DND-41 (cell line): ENCODE measurements at regions not wholly inside any gene's neighbourhood (a gene's known extent, or its start where the extent isn't known, plus 50 kb on each side); places are given as distances from the start of the nearest gene placed in this dataset.

ENCODE experiments used
- ATAC-seq: fragments of 200-7000 bp; cut with Tn5 transposase; 3 replicates; pipeline ENCODE4 v1.9.1; 2021; ENCODE audit warnings: low read depth; ENCODE audit not compliant: insufficient read depth
- DNase-seq: peaks from one replicate; pipeline ENCODE4 v3.0.0-alpha.2; 2020
- H2AFZ ChIP-seq: 2 replicates; pipeline ENCODE4 v1.6.0; 2012; ENCODE audit warnings: low read depth, low read length
- H3K27ac ChIP-seq: 2 replicates; pipeline ENCODE4 v1.5.1; 2012; ENCODE audit warnings: low read length, inconsistent platforms
- H3K27me3 ChIP-seq: fragments of 200-600 bp; sonication (generic); 2 replicates; pipeline ENCODE4 v1.6.0; 2012; ENCODE audit warnings: low read length, mild to moderate bottlenecking, inconsistent platforms; ENCODE audit not compliant: insufficient read depth, poor library complexity
- H3K36me3 ChIP-seq: 2 replicates; pipeline ENCODE4 v1.5.1; 2012; ENCODE audit warnings: low read length, inconsistent platforms; ENCODE audit not compliant: insufficient read depth
- H3K4me1 ChIP-seq: 2 replicates; pipeline ENCODE4 v1.5.1; 2012; ENCODE audit warnings: mild to moderate bottlenecking, low read length; ENCODE audit not compliant: insufficient read depth
- H3K4me2 ChIP-seq: 2 replicates; pipeline ENCODE4 v1.6.0; 2012; ENCODE audit warnings: mild to moderate bottlenecking, moderate library complexity, low read length, inconsistent platforms; ENCODE audit not compliant: insufficient read depth
- H3K4me3 ChIP-seq, 2 experiments: fragments of 200-600 bp in 1 of 2; shearing (Covaris generic) in 1 of 2; 2 replicates each; pipeline ENCODE4 v1.5.1; 2012 to 2016; ENCODE audit warnings: inconsistent platforms in 2 of 2, low read length in 2 of 2, mild to moderate bottlenecking in 2 of 2, low read depth in 1 of 2, moderate library complexity in 1 of 2
- H3K79me2 ChIP-seq: 2 replicates; pipeline ENCODE4 v1.6.0; 2012; ENCODE audit warnings: low read length, inconsistent platforms; ENCODE audit not compliant: insufficient read depth
- H3K9ac ChIP-seq: 2 replicates; pipeline ENCODE4 v1.6.0; 2012; ENCODE audit warnings: low read depth, mild to moderate bottlenecking, inconsistent platforms, low read length, moderate library complexity
- H3K9me3 ChIP-seq: 2 replicates; pipeline ENCODE4 v1.5.1; 2012; ENCODE audit warnings: low read length, moderate library complexity, mild to moderate bottlenecking, inconsistent platforms; ENCODE audit not compliant: insufficient read depth, severe bottlenecking
- H4K20me1 ChIP-seq: 2 replicates; pipeline ENCODE4 v1.6.0; 2012; ENCODE audit warnings: low read length; ENCODE audit not compliant: insufficient read depth
- CTCF ChIP-seq: IDR thresholded peaks from 2 replicates; pipeline ENCODE4 v1.5.1; 2012; ENCODE audit warnings: borderline replicate concordance, low read length, moderate library complexity, mild to moderate bottlenecking; ENCODE audit not compliant: poor library complexity, severe bottlenecking; ENCODE audit errors: extremely low read depth
- EZH2 ChIP-seq: IDR thresholded peaks from 3 replicates; pipeline ENCODE4 v1.6.1; 2012; ENCODE audit warnings: borderline replicate concordance, low read depth, mild to moderate bottlenecking, moderate library complexity, low read length, inconsistent platforms; ENCODE audit not compliant: severe bottlenecking

DNA sequence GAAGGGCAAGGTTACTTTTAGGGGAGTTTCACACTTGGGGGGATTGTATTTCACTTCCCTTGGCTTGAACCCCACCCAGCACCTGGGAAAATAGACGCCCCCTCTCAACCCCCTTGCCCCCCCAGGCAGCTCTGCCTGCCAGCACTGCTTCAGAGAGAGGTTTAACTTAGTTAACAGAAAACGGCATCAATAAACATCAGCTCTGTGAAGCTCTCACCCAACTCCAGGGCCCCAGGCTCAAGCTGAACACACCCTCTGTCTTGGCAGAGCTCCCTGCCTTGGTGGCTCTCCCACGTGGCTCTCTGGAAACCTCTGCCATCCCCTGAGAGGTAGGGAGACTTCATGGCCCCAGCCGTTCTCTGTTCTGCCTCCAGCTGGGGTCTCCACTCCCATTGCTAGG, 244.1 kb downstream of the ACKR3 start:
- Histone ChIP-seq H3K4me2 (no peak overlapping the region), H3K4me3 (no peak overlapping the region), H2AFZ (no peak overlapping the region), H3K27ac (no peak overlapping the region), H3K36me3 (no peaks in the 10 kb centered on the region), H3K9ac (no peak overlapping the region), H3K4me1 (no peaks in the 10 kb centered on the region), H3K79me2 (no peaks in the 10 kb centered on the region), H3K27me3 (peaks cover 4% of the 10 kb centered on the region), H3K9me3 (peaks cover 8% of the 10 kb centered on the region), H4K20me1 (no peaks in the 10 kb centered on the region)
- TF ChIP-seq EZH2 (no peak), CTCF (no peak)
- DNase-seq, result no peak
- ATAC-seq, result no peak

DNA sequence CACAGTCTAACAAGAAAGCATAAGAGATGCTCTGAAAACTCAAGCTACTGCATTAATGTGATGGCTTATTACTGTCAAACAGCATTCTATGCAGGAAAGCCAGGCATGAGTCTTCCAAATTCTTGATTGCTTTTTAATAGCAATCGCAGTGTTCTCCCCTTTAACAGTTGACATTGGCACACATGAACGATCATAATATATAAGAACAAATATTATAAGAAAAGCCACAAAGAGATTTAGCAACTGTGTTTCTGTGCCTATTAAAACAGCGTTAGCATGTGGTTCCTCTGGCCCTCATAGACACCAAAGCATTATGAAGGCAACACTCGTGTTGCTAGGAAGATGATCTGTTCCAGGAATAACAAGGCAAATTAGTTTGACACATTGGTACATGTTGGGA, 245.0 kb downstream of the ACKR3 start:
- H3K4me1 ChIP-seq, result no peaks in the 10 kb centered on the region
- H3K79me2 ChIP-seq, result no peaks in the 10 kb centered on the region
- H3K9me3 ChIP-seq, result peaks cover 3% of the 10 kb centered on the region
- TF ChIP-seq CTCF (no peak), EZH2 (no peak)
- H3K27me3 ChIP-seq, result peaks cover 4% of the 10 kb centered on the region
- no peaks in the 10 kb centered on the region for H4K20me1 ChIP-seq
- no peak overlapping the region for H2AFZ ChIP-seq
- H3K4me3 ChIP-seq, result no peak overlapping the region
- ATAC-seq (no peak), DNase-seq (no peak)
- H3K36me3 ChIP-seq, result no peaks in the 10 kb centered on the region
- H3K27ac ChIP-seq, result no peak overlapping the region
- H3K4me2 ChIP-seq, result no peak overlapping the region
- H3K9ac ChIP-seq, result no peak overlapping the region

GRCh38 chr2:236815746-236816145, 246.1 kb downstream of the ACKR3 start:
- H2AFZ ChIP-seq, result no peak overlapping the region
- no peak overlapping the region for H3K4me2 ChIP-seq
- no peaks in the 10 kb centered on the region for H3K4me1 ChIP-seq
- H3K9me3 ChIP-seq, result no peaks in the 10 kb centered on the region
- H3K27ac ChIP-seq, result no peak overlapping the region
- no peak overlapping the region for H3K9ac ChIP-seq
- no peaks in the 10 kb centered on the region for H3K36me3 ChIP-seq
- no peaks in the 10 kb centered on the region for H4K20me1 ChIP-seq
- H3K79me2 ChIP-seq, result no peaks in the 10 kb centered on the region
- no peak for ATAC-seq
- TF ChIP-seq CTCF (no peak), EZH2 (no peak)
- peaks cover 4% of the 10 kb centered on the region for H3K27me3 ChIP-seq
- no peak overlapping the region for H3K4me3 ChIP-seq
- no peak for DNase-seq
